PFSK-1 (cell line): ENCODE measurements at regions not wholly inside any gene's neighbourhood (a gene's known extent, or its start where the extent isn't known, plus 50 kb on each side); places are given as distances from the start of the nearest gene placed in this dataset.

Source experiments
- FOXP2 ChIP-seq: optimal IDR thresholded peaks from 2 replicates; pipeline ENCODE3; 2011; ENCODE audit warnings: borderline replicate concordance, control low read depth, inconsistent platforms; ENCODE audit not compliant: insufficient read depth; ENCODE audit errors: extremely low read length, extremely low read depth
- POLR2AphosphoS5 ChIP-seq: IDR thresholded peaks from 2 replicates; pipeline ENCODE4 v1.6.1; 2012; ENCODE audit warnings: low read depth, mild to moderate bottlenecking, control low read depth, low read length, moderate library complexity
- REST ChIP-seq, 2 experiments: IDR thresholded peaks; 2 replicates each; pipeline versions ENCODE4 v1.6.1 to v1.8.0; 2011 to 2012; ENCODE audit warnings: low read depth in 2 of 2, low read length in 2 of 2, control low read depth in 1 of 2, inconsistent platforms in 1 of 2, mild to moderate bottlenecking in 1 of 2, moderate library complexity in 1 of 2; ENCODE audit not compliant: insufficient read depth in 1 of 2
- SIN3A ChIP-seq: IDR thresholded peaks from 2 replicates; pipeline ENCODE4 v1.6.1; 2012; ENCODE audit warnings: mild to moderate bottlenecking, low read length, moderate library complexity, borderline replicate concordance; ENCODE audit not compliant: insufficient read depth
- TAF1 ChIP-seq: IDR thresholded peaks from 2 replicates; pipeline ENCODE4 v1.6.1; 2012; ENCODE audit warnings: low read length, control low read depth, borderline replicate concordance; ENCODE audit not compliant: insufficient read depth

- no peak for TF ChIP-seq REST (IDR thresholded peaks at IDR 0.05; ENCODE audit: insufficient read depth in 1 of 2, low read depth in 2 of 2, low read length in 2 of 2)
- TF ChIP-seq TAF1: no peak
- TF ChIP-seq FOXP2: no peak
- no peak for TF ChIP-seq POLR2AphosphoS5
- no peak for TF ChIP-seq SIN3A
Observed at GRCh38 chr2:118457951-118458350, 369.7 kb downstream of the INSIG2 start.

- TF ChIP-seq TAF1 (no peak), POLR2AphosphoS5 (no peak), SIN3A (no peak), REST (IDR thresholded peaks at IDR 0.05; ENCODE audit: insufficient read depth in 1 of 2, low read depth in 2 of 2, low read length in 2 of 2) (no peak), FOXP2 (no peak)
Observed at GRCh38 chr2:118449401-118449800, 361.1 kb downstream of the INSIG2 start.

GRCh38 chr2:118443596-118443995 lies 355.3 kb downstream of the INSIG2 start:
- no peak for TF ChIP-seq REST (IDR thresholded peaks at IDR 0.05; ENCODE audit: insufficient read depth in 1 of 2, low read depth in 2 of 2, low read length in 2 of 2)
- TF ChIP-seq TAF1: no peak
- TF ChIP-seq POLR2AphosphoS5: no peak
- TF ChIP-seq SIN3A: no peak
- no peak for TF ChIP-seq FOXP2

- no peak for TF ChIP-seq SIN3A
- TF ChIP-seq TAF1: no peak
- no peak for TF ChIP-seq FOXP2
- TF ChIP-seq REST (IDR thresholded peaks at IDR 0.05; ENCODE audit: insufficient read depth in 1 of 2, low read depth in 2 of 2, low read length in 2 of 2): no peak
- TF ChIP-seq POLR2AphosphoS5: no peak
Observed at GRCh38 chr2:118442996-118443553, 354.8 kb downstream of the INSIG2 start.

GRCh38 chr2:118442046-118442445 lies 353.8 kb downstream of the INSIG2 start:
- TF ChIP-seq FOXP2: no peak
- no peak for TF ChIP-seq REST (IDR thresholded peaks at IDR 0.05; ENCODE audit: insufficient read depth in 1 of 2, low read depth in 2 of 2, low read length in 2 of 2)
- TF ChIP-seq SIN3A: no peak
- TF ChIP-seq TAF1: no peak
- TF ChIP-seq POLR2AphosphoS5: no peak
